Right lobe of liver (tissue), 6 donors: ENCODE measurements at regions not wholly inside any gene's neighbourhood (a gene's known extent, or its start where the extent isn't known, plus 50 kb on each side); places are given as distances from the start of the nearest gene placed in this dataset.

ENCODE experiments used
- ATAC-seq, 4 donors: fragments of 200-7000 bp; cut with Tn5 transposase; one replicate each; pipeline ENCODE4 v1.9.1; 2020; ENCODE audit warnings: mild to moderate bottlenecking in 4 of 4, moderate library complexity in 4 of 4
- DNase-seq, 3 donors: peaks; one replicate each; pipeline ENCODE4 v3.0.0-alpha.2; 2020
- H3K27ac ChIP-seq, 3 donors: fragments of 200-600 bp; one replicate each; pipeline ENCODE4 v1.8.0; 2022
- H3K27me3 ChIP-seq, 2 donors: fragments of 200-600 bp; one replicate each; pipeline ENCODE4 v1.8.0; 2022
- H3K36me3 ChIP-seq, 4 donors: fragments of 200-600 bp; sonication (generic) in 1 of 4; one replicate each; pipeline versions ENCODE4 v1.5.1 to v1.8.0; 2017 to 2022; ENCODE audit warnings: control low read depth in 1 of 4
- H3K4me1 ChIP-seq, 4 donors: fragments of 200-600 bp; sonication (generic) in 1 of 4; one replicate each; pipeline versions ENCODE4 v1.5.1 to v1.8.0; 2017 to 2022; ENCODE audit warnings: control low read depth in 1 of 4
- H3K4me3 ChIP-seq, 3 donors: fragments of 200-600 bp; one replicate each; pipeline ENCODE4 v1.8.0; 2022
- H3K9me3 ChIP-seq, 4 donors: fragments of 200-600 bp; sonication (generic) in 1 of 4; one replicate each; pipeline versions ENCODE4 v1.5.1 to v1.8.0; 2017 to 2022; ENCODE audit warnings: control low read depth in 1 of 4
- CTCF ChIP-seq, 4 donors: fragments of 200-600 bp in 3 of 4; fragments of 450-650 bp in 1 of 4; IDR thresholded peaks; one replicate each; pipeline versions ENCODE4 v1.5.1 to v1.8.0; 2016 to 2022; ENCODE audit warnings: antibody characterized with exemption in 4 of 4, mild to moderate bottlenecking in 2 of 4
- POLR2A ChIP-seq: fragments of 450-650 bp; IDR thresholded peaks from one replicate; pipeline ENCODE4 v1.6.1; 2017; ENCODE audit warnings: antibody characterized with exemption, mild to moderate bottlenecking
- WGBS: methylation state at CpG from one replicate; pipeline ENCODE4 v1.1.6; 2018; ENCODE audit warnings: low coverage, low lambda C conversion rate; ENCODE audit not compliant: insufficient coverage; ENCODE audit errors: missing lambda C conversion rate; 5-methylcytosine and 5-hydroxymethylcytosine counted together
- intact Hi-C, 2 donors: fragments of 100-400 bp; cut with DNase I; formaldehyde crosslinking; loops; one replicate each; pipeline versions ENCODE4 v1.11.2 to v1.14.1; 2022
- donor health status: DM: no; HTN: yes; CAD: no.
- donor health status: DM: no; HTN: no; CAD: no.
- donor health status: DM: no; HTN: no; CAD: no.
- donor health status: DM: no; HTN: yes; CAD: no.
- donor health status: DM: no; HTN: yes; CAD: no.

- Histone ChIP-seq H3K9me3 (no peaks in the 10 kb centered on the region), H3K4me1 (no peaks in the 10 kb centered on the region), H3K36me3 (no peaks in the 10 kb centered on the region), H3K27ac (no peak overlapping the region), H3K4me3 (no peak overlapping the region), H3K27me3 (no peaks in the 10 kb centered on the region)
- 26% methylated on average over 2 of the region's 2 CpGs for WGBS
- DNase-seq (no peak), ATAC-seq (no peak)
- TF ChIP-seq POLR2A = no peak
- no peak for TF ChIP-seq CTCF (IDR thresholded peaks at IDR 0.05)
- intact Hi-C loops = no loop called here
These were observed 277.6 kb upstream of the NCAM2 start for GRCh38 chr21:20720623-20721022.

GRCh38 chr21:20721151-20721550 is 277.1 kb upstream of the NCAM2 start:
- ATAC-seq (no peak), DNase-seq (no peak)
- Histone ChIP-seq H3K4me3 (no peak overlapping the region), H3K4me1 (no peaks in the 10 kb centered on the region), H3K27ac (no peak overlapping the region), H3K36me3 (no peaks in the 10 kb centered on the region), H3K9me3 (no peaks in the 10 kb centered on the region), H3K27me3 (no peaks in the 10 kb centered on the region)
- TF ChIP-seq CTCF (IDR thresholded peaks at IDR 0.05) (no peak), POLR2A (no peak)
- intact Hi-C loops = no loop called here
- 41% methylated on average over 6 of the region's 6 CpGs for WGBS

GRCh38 chr21:20728691-20729090 is 269.5 kb upstream of the NCAM2 start:
- Histone ChIP-seq H3K4me3 (no peak overlapping the region), H3K9me3 (no peaks in the 10 kb centered on the region), H3K27ac (no peak overlapping the region), H3K27me3 (no peaks in the 10 kb centered on the region), H3K36me3 (no peaks in the 10 kb centered on the region), H3K4me1 (no peaks in the 10 kb centered on the region)
- ATAC-seq (no peak), DNase-seq (no peak)
- TF ChIP-seq POLR2A = no peak
- intact Hi-C loops = no loop called here
- 66% methylated on average over 5 of the region's 6 CpGs for WGBS

- 58% methylated on average over 2 of the region's 2 CpGs for WGBS
- Histone ChIP-seq H3K36me3 (no peaks in the 10 kb centered on the region), H3K4me1 (no peaks in the 10 kb centered on the region), H3K9me3 (no peaks in the 10 kb centered on the region), H3K4me3 (no peak overlapping the region), H3K27me3 (no peaks in the 10 kb centered on the region), H3K27ac (no peak overlapping the region)
- intact Hi-C loops = no loop called here
- DNase-seq (no peak), ATAC-seq (no peak)
- TF ChIP-seq POLR2A = no peak
These were observed 268.8 kb upstream of the NCAM2 start for GRCh38 chr21:20729376-20729775.

- 59% methylated on average over 5 of the region's 6 CpGs for WGBS
- H3K4me1 ChIP-seq = no peaks in the 10 kb centered on the region
- ATAC-seq = no peak
- H3K27me3 ChIP-seq = no peaks in the 10 kb centered on the region
- no peaks in the 10 kb centered on the region for H3K9me3 ChIP-seq
- DNase-seq = no peak
- intact Hi-C loops = no loop called here
- H3K4me3 ChIP-seq = no peak overlapping the region
- no peak overlapping the region for H3K27ac ChIP-seq
- TF ChIP-seq CTCF (IDR thresholded peaks at IDR 0.05) = no peak
- no peak for TF ChIP-seq POLR2A
- H3K36me3 ChIP-seq = no peaks in the 10 kb centered on the region
These were observed 267.8 kb upstream of the NCAM2 start for GRCh38 chr21:20730441-20730840.

- intact Hi-C loops = no loop called here
- WGBS = 38% methylated on average over 1 of the region's 1 CpG
- DNase-seq (no peak), ATAC-seq (no peak)
- no peak for TF ChIP-seq POLR2A
- no peak for TF ChIP-seq CTCF (IDR thresholded peaks at IDR 0.05)
- no peaks in the 10 kb centered on the region for H3K36me3 ChIP-seq
- H3K4me1 ChIP-seq = no peaks in the 10 kb centered on the region
- no peaks in the 10 kb centered on the region for H3K9me3 ChIP-seq
- no peak overlapping the region for H3K4me3 ChIP-seq
- H3K27me3 ChIP-seq = no peaks in the 10 kb centered on the region
- H3K27ac ChIP-seq = no peak overlapping the region
These were observed 263.0 kb upstream of the NCAM2 start for GRCh38 chr21:20735257-20735656.
